Stimulated activated memory B cell treated with anti-CD40 and anti-IgM and Interleukin-4, amounts not matched to agents 10 μg/mL and 1 μg/mL and 100 μg/mL, for 72 hours (primary cell): ENCODE measurements at regions not wholly inside any gene's neighbourhood (a gene's known extent, or its start where the extent isn't known, plus 50 kb on each side); places are given as distances from the start of the nearest gene placed in this dataset.
"Not testable (repeated sequence)": the region's sequence is repeated elsewhere in the genome, so short reads cannot be mapped to it uniquely, and the experiment has no call there.

Experiments
- ATAC-seq: fragments of 150-1000 bp; cut with Tn5 transposase; 2 replicates; pipeline ENCODE4 v1.10.0; 2021
- H3K27ac Mint-ChIP-seq: one replicate; pipeline ENCODE4 v1.8.0; 2022; ENCODE audit warnings: mild to moderate bottlenecking, mixed read lengths
- H3K27me3 Mint-ChIP-seq: one replicate; pipeline ENCODE4 v1.8.0; 2022; ENCODE audit warnings: mixed read lengths
- H3K36me3 Mint-ChIP-seq: one replicate; pipeline ENCODE4 v1.8.0; 2022; ENCODE audit warnings: mixed read lengths
- H3K4me1 Mint-ChIP-seq: one replicate; pipeline ENCODE4 v1.8.0; 2022; ENCODE audit warnings: mixed read lengths
- H3K4me3 Mint-ChIP-seq: one replicate; pipeline ENCODE4 v1.8.0; 2022; ENCODE audit warnings: mild to moderate bottlenecking, moderate library complexity, mixed read lengths
- H3K9me3 Mint-ChIP-seq: one replicate; pipeline ENCODE4 v1.8.0; 2022; ENCODE audit warnings: mixed read lengths

DNA sequence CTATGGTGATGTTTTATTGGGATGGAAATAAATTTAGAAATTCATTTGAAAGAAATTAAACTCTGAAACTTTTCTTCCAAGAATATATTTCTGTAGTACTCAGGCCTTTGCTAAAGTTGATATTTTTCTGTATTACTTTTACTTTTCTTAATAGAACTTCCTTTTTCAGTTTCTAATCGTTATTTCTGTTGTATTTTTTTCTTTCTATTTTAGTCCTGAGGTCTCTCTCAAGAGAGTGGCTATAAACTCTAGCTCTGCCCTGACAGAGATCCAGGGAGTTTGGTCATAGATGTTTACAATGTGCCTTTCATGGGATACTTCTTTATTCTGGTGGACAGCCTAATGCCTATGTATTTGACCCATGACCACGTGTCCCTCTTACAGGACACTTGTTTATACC is 51.0 kb downstream of the OR2B6 start:
- ATAC-seq: no peak
- H3K9me3 Mint-ChIP-seq: peaks cover 8% of the 10 kb centered on the region
- H3K36me3 Mint-ChIP-seq: no peaks in the 10 kb centered on the region
- H3K4me1 Mint-ChIP-seq: peaks cover 19% of the 10 kb centered on the region
- H3K4me3 Mint-ChIP-seq: no peak overlapping the region
- peak overlapping the region; percentile 13 for H3K27ac Mint-ChIP-seq
- no peaks in the 10 kb centered on the region for H3K27me3 Mint-ChIP-seq

DNA sequence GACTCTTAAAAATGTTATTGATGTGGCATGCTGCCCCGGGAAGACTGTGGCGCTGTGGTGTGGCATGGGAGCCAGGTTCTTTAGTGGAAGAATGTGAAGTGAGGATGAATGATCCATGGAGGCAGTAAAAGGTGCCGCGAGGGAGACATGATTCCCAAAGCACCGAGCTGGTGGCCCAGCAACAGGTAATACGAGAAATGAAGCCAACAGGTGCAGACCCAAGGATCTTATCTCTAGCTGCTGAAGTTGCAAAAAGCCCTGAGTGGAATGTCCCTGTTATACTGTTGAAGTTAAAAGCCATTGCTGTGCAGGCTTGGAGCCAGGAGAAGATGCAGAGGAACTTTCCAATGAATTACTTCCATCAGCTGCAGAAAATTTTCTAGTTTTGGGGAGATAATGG is 53.5 kb downstream of the OR2B6 start:
- no peak overlapping the region for H3K27ac Mint-ChIP-seq
- no peaks in the 10 kb centered on the region for H3K36me3 Mint-ChIP-seq
- no peak overlapping the region for H3K4me3 Mint-ChIP-seq
- H3K27me3 Mint-ChIP-seq: peaks cover 20% of the 10 kb centered on the region
- H3K9me3 Mint-ChIP-seq: peaks cover 8% of the 10 kb centered on the region
- H3K4me1 Mint-ChIP-seq: peaks cover 19% of the 10 kb centered on the region
- no peak for ATAC-seq

DNA sequence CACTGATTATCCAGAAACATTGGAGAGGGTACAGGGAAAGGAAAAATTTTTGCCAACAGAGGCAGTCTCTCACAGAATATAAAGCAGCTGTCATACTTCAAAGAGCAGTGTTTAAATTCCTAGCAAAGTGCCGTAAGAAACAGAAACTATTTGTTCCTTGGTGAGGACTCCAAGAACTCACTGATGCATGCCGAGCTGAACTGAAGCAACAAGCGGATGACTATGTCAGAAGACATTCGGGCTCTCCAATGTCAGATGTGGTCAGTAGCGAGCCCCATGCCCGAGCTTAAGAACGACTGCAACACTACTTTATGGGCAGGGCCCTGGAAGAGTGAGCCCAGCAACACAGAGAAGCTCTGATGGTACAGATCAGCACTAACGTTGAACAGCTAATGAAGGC is 54.7 kb downstream of the OR2B6 start:
- H3K4me1 Mint-ChIP-seq: peaks cover 19% of the 10 kb centered on the region
- no peak overlapping the region for H3K27ac Mint-ChIP-seq
- H3K9me3 Mint-ChIP-seq: peaks cover 8% of the 10 kb centered on the region
- no peak for ATAC-seq
- H3K27me3 Mint-ChIP-seq: peaks cover 20% of the 10 kb centered on the region
- H3K36me3 Mint-ChIP-seq: no peaks in the 10 kb centered on the region
- H3K4me3 Mint-ChIP-seq: no peak overlapping the region

- H3K4me3 Mint-ChIP-seq, H3K27ac Mint-ChIP-seq, ATAC-seq, H3K4me1 Mint-ChIP-seq, H3K36me3 Mint-ChIP-seq, H3K9me3 Mint-ChIP-seq: not testable (repeated sequence)
- peaks cover 23% of the 10 kb centered on the region for H3K27me3 Mint-ChIP-seq
Measured at GRCh38 chr6:28021011-28021410, 59.4 kb upstream of the ZNF165 start.

DNA sequence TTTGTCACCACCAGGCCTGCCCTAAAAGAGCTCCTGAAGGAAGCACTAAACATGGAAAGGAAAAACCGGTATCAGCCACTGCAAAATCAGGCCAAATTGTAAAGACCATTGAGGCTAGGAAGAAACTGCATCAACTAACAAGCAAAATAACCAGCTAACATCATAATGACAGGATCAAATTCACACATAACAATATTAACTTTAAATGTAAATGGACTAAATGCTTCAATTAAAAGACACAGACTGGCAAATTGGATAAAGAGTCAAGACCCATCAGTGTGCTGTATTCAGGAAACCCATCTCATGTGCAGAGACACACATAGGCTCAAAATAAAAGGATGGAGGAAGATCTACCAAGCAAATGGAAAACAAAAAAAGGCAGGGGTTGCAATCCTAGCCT is 57.7 kb upstream of the ZNF165 start:
- not testable (repeated sequence) for H3K4me1 Mint-ChIP-seq, H3K9me3 Mint-ChIP-seq, H3K36me3 Mint-ChIP-seq, H3K4me3 Mint-ChIP-seq, ATAC-seq, H3K27ac Mint-ChIP-seq
- peaks cover 22% of the 10 kb centered on the region for H3K27me3 Mint-ChIP-seq
